IPS-18a (cell line): ENCODE measurements at regions not wholly inside any gene's neighbourhood (a gene's known extent, or its start where the extent isn't known, plus 50 kb on each side); places are given as distances from the start of the nearest gene placed in this dataset.

ENCODE experiments used
- H3K27ac ChIP-seq: one replicate; pipeline ENCODE4 v1.5.1; 2013; ENCODE audit warnings: low read length
- H3K27me3 ChIP-seq: one replicate; pipeline ENCODE4 v1.6.1; 2013; ENCODE audit warnings: mild to moderate bottlenecking, low read length; ENCODE audit not compliant: control insufficient read depth, insufficient read depth
- H3K36me3 ChIP-seq: one replicate; pipeline ENCODE4 v1.6.1; 2013; ENCODE audit warnings: low read depth, low read length; ENCODE audit not compliant: control insufficient read depth
- H3K4me1 ChIP-seq: one replicate; pipeline ENCODE4 v1.6.1; 2013; ENCODE audit warnings: low read depth, low read length; ENCODE audit not compliant: control insufficient read depth
- H3K4me3 ChIP-seq: one replicate; pipeline ENCODE4 v1.5.1; 2013; ENCODE audit warnings: low read length
- H3K9ac ChIP-seq: one replicate; pipeline ENCODE4 v1.6.1; 2013; ENCODE audit warnings: mild to moderate bottlenecking, low read length, moderate library complexity
- H3K9me3 ChIP-seq: one replicate; pipeline ENCODE4 v1.6.1; 2013; ENCODE audit warnings: low read depth, low read length; ENCODE audit not compliant: control insufficient read depth

GRCh38 chr6:6810727-6811126 lies 222.2 kb downstream of the LY86 start:
- Histone ChIP-seq H3K4me3 (no peak overlapping the region), H3K27ac (no peak overlapping the region), H3K9me3 (no peaks in the 10 kb centered on the region), H3K9ac (no peak overlapping the region), H3K27me3 (no peaks in the 10 kb centered on the region), H3K4me1 (peaks cover 20% of the 10 kb centered on the region), H3K36me3 (no peaks in the 10 kb centered on the region)

GRCh38 chr6:6811128-6812009 lies 222.8 kb downstream of the LY86 start:
- no peaks in the 10 kb centered on the region for H3K27me3 ChIP-seq
- H3K36me3 ChIP-seq, result no peaks in the 10 kb centered on the region
- no peak overlapping the region for H3K4me3 ChIP-seq
- no peaks in the 10 kb centered on the region for H3K9me3 ChIP-seq
- peaks cover 20% of the 10 kb centered on the region for H3K4me1 ChIP-seq
- H3K9ac ChIP-seq, result no peak overlapping the region
- no peak overlapping the region for H3K27ac ChIP-seq

DNA sequence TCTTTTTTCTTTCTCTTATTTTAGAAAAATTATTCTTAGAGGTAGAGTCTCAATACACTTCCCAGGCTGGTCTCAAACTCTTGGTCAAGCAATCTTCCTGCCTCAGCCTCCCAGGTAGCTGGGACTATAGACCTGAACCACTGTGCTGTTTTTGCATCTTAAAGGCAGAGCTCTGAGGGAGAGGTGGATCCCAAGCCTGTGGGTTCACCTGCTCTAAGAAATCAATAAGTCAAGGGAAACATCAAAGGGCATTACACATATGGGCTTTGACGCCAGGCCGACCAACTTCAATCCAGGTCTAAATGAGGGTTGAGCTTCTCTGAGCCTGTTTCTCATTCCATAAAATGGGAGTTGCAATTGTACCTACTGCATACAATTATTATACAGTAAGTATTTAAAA lies 223.9 kb downstream of the LY86 start:
- Histone ChIP-seq H3K4me1 (peaks cover 20% of the 10 kb centered on the region), H3K9ac (no peak overlapping the region), H3K27me3 (no peaks in the 10 kb centered on the region), H3K9me3 (no peaks in the 10 kb centered on the region), H3K36me3 (no peaks in the 10 kb centered on the region), H3K27ac (no peak overlapping the region), H3K4me3 (no peak overlapping the region)

DNA sequence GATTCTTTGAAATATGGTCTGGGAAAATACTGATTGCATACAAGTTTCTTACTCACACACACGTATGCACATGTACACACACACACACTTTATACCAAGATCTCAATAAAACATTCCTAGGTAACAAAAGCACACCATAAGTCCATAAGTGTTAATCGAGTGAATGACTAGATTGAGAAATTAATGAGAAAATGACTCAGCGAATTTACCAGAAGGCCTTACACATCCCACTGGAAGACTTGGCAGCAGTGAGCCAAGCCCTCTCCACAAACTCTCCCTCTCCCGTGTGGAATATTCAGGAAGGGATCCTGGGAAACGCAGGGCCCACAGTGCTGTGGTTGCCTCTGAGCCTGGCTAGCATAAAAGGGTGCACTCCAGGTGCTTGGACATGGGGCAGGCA lies 227.2 kb downstream of the LY86 start:
- H3K27me3 ChIP-seq, result no peaks in the 10 kb centered on the region
- no peaks in the 10 kb centered on the region for H3K36me3 ChIP-seq
- H3K9ac ChIP-seq, result no peak overlapping the region
- H3K27ac ChIP-seq, result no peak overlapping the region
- H3K4me1 ChIP-seq, result peaks cover 34% of the 10 kb centered on the region
- no peaks in the 10 kb centered on the region for H3K9me3 ChIP-seq
- no peak overlapping the region for H3K4me3 ChIP-seq

DNA sequence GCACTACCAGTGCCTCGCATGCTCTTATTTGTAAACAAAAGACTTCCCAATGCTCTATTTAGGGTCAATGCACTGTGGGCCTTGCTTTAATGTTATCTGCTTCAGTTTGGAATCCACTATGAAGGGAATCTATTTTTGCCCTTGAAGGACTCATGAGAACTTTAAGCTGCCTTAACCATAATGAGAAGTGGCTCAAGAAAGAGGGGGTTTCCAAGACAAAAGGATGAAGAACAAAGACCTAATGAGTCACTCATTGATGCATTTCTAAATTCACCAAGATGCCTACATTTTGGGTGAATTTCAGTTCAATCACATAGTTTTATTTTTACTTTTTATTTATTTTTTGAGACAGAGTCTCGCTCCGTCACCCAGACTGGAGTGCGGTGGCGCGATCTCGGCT lies 228.2 kb downstream of the LY86 start:
- no peak overlapping the region for H3K4me3 ChIP-seq
- H3K4me1 ChIP-seq, result peaks cover 27% of the 10 kb centered on the region
- no peaks in the 10 kb centered on the region for H3K27me3 ChIP-seq
- no peak overlapping the region for H3K9ac ChIP-seq
- no peaks in the 10 kb centered on the region for H3K9me3 ChIP-seq
- H3K36me3 ChIP-seq, result no peaks in the 10 kb centered on the region
- H3K27ac ChIP-seq, result no peak overlapping the region

DNA sequence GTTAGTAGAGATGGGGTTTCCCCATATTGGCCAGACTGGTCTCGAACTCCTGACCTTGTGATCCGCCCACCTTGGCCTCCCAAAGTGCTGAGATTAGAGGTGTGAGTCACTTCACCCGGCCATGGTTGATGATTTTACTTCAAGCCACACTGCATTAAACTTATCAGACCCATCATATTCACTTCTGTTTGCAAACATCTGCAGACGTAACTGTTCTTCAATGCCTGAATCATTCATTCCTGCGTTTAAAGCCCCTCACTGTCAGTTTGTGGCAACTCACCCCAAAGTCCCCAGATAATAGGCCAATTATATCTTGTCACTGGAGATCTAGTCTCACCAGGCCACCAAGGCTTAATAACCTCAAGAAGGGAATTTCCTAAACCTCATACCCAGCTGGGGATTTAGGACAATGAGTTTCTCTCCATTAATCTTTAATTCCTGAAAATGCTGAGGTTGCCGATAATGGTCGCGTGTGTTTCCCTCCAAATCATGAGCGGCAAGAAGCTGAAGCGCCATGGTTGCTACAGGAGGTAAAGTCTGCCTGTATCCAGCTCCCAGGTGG lies 229.6 kb downstream of the LY86 start:
- Histone ChIP-seq H3K9ac (no peak overlapping the region), H3K36me3 (no peaks in the 10 kb centered on the region), H3K27me3 (no peaks in the 10 kb centered on the region), H3K4me3 (no peak overlapping the region), H3K4me1 (peaks cover 17% of the 10 kb centered on the region), H3K27ac (no peak overlapping the region), H3K9me3 (no peaks in the 10 kb centered on the region)

DNA sequence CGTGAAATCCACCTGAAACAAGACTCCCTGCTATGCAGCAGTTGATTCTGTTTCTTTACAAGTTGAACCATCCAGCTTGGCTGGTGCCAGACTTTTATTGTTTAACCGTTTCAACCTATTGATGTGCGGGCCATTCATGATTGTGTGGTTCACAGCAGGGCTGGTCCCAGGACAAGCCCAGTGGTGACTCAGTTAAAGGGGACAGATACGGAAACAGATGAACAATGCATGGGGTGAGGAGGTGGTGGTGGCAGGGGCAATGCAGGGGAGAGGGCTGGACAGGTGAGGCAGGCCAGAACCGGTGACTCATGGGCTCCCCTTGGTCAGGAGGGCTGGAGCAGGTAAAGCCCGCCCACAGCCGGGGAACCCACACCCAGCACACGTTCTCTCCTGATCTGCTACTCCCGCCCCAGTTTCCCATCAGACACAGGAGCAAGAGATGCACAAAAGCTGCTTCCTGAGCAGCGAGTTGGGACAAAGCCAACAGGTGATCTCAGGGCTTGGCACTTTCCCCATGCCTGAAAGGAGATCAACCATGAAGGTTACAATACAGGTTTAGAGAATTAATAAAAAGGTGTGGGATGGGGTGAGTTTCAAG lies 232.2 kb downstream of the LY86 start:
- H3K4me1 ChIP-seq, result peaks cover 31% of the 10 kb centered on the region
- no peaks in the 10 kb centered on the region for H3K9me3 ChIP-seq
- peak overlapping the region; percentile 24 for H3K4me3 ChIP-seq
- H3K36me3 ChIP-seq, result no peaks in the 10 kb centered on the region
- no peak overlapping the region for H3K27ac ChIP-seq
- H3K27me3 ChIP-seq, result no peaks in the 10 kb centered on the region
- no peak overlapping the region for H3K9ac ChIP-seq

GRCh38 chr6:6821639-6822261 lies 233.2 kb downstream of the LY86 start:
- Histone ChIP-seq H3K9me3 (no peaks in the 10 kb centered on the region), H3K9ac (no peak overlapping the region), H3K36me3 (no peaks in the 10 kb centered on the region), H3K27ac (no peak overlapping the region), H3K4me1 (peaks cover 31% of the 10 kb centered on the region), H3K27me3 (no peaks in the 10 kb centered on the region), H3K4me3 (no peak overlapping the region)

GRCh38 chr6:6823030-6823429 lies 234.5 kb downstream of the LY86 start:
- Histone ChIP-seq H3K27ac (no peak overlapping the region), H3K9ac (no peak overlapping the region), H3K4me1 (peaks cover 31% of the 10 kb centered on the region), H3K27me3 (no peaks in the 10 kb centered on the region), H3K9me3 (no peaks in the 10 kb centered on the region), H3K36me3 (no peaks in the 10 kb centered on the region), H3K4me3 (no peak overlapping the region)

GRCh38 chr6:6823568-6824224 lies 235.2 kb downstream of the LY86 start:
- Histone ChIP-seq H3K9ac (no peak overlapping the region), H3K27ac (no peak overlapping the region), H3K4me1 (peaks cover 27% of the 10 kb centered on the region), H3K36me3 (no peaks in the 10 kb centered on the region), H3K9me3 (no peaks in the 10 kb centered on the region), H3K27me3 (no peaks in the 10 kb centered on the region), H3K4me3 (no peak overlapping the region)

- H3K27me3 ChIP-seq, result no peaks in the 10 kb centered on the region
- H3K9me3 ChIP-seq, result no peaks in the 10 kb centered on the region
- no peaks in the 10 kb centered on the region for H3K36me3 ChIP-seq
- H3K27ac ChIP-seq, result no peak overlapping the region
- no peak overlapping the region for H3K4me3 ChIP-seq
- peaks cover 27% of the 10 kb centered on the region for H3K4me1 ChIP-seq
- H3K9ac ChIP-seq, result no peak overlapping the region
Observed at GRCh38 chr6:6824381-6824780, 235.9 kb downstream of the LY86 start.
